GM06990 (cell line): ENCODE measurements at regions not wholly inside any gene's neighbourhood (a gene's known extent, or its start where the extent isn't known, plus 50 kb on each side); places are given as distances from the start of the nearest gene placed in this dataset.

Source experiments
- DNase-seq: peaks from one replicate; pipeline ENCODE4 v3.0.0-alpha.2; 2011; ENCODE audit not compliant: insufficient read length; ENCODE audit errors: extremely low read depth
- H3K27me3 ChIP-seq: replicated peaks from 2 replicates; pipeline ENCODE4 v1.6.0; 2011; ENCODE audit warnings: low read length; ENCODE audit not compliant: control insufficient read depth, insufficient read depth
- H3K36me3 ChIP-seq: 2 replicates; pipeline ENCODE4 v1.5.1; 2011; ENCODE audit warnings: low read length; ENCODE audit not compliant: control insufficient read depth, insufficient read depth
- H3K4me3 ChIP-seq: replicated peaks from 2 replicates; pipeline ENCODE4 v1.5.1; 2011; ENCODE audit warnings: low read depth, mild to moderate bottlenecking, control low read depth, low read length
- CTCF ChIP-seq: IDR thresholded peaks from 2 replicates; pipeline ENCODE4 v1.5.1; 2011; ENCODE audit warnings: low read length, control low read depth, mild to moderate bottlenecking, inconsistent platforms; ENCODE audit not compliant: insufficient read depth, poor library complexity, severe bottlenecking

DNA sequence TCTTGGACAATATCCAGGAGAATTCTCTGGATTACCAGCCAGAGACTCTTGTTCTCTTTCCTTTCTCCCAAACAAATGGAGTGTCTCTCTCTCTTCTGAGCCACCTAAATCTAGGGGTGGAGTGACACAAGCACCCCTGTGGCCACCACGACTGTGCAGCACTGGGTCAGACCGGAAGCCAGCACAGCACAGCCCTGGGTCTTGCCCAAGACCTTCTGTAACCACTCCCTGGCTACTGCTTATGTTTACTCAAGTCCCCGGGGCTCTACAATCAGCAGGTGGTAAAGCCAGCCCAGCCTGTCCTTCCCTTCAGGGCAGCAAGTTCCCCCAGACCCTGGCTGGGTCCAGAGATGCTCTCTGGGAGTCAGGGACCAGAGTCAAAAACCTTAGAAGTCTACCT lies 110.0 kb upstream of the TUT7 start:
- TF ChIP-seq CTCF, result no peak
- no peaks in the 10 kb centered on the region for H3K36me3 ChIP-seq
- no peak overlapping the region for H3K4me3 ChIP-seq
- no peaks in the 10 kb centered on the region for H3K27me3 ChIP-seq
- no peak for DNase-seq

GRCh38 chr9:86460216-86461002 lies 106.2 kb upstream of the TUT7 start:
- DNase-seq, result no peak
- H3K4me3 ChIP-seq, result no peak overlapping the region
- TF ChIP-seq CTCF, result no peak
- no peaks in the 10 kb centered on the region for H3K36me3 ChIP-seq
- no peaks in the 10 kb centered on the region for H3K27me3 ChIP-seq

- H3K27me3 ChIP-seq, result no peaks in the 10 kb centered on the region
- TF ChIP-seq CTCF, result no peak
- no peak for DNase-seq
- H3K36me3 ChIP-seq, result no peaks in the 10 kb centered on the region
- no peak overlapping the region for H3K4me3 ChIP-seq
Measured at GRCh38 chr9:86459599-86460155, 105.5 kb upstream of the TUT7 start.

- TF ChIP-seq CTCF, result no peak
- H3K4me3 ChIP-seq, result no peak overlapping the region
- H3K36me3 ChIP-seq, result no peaks in the 10 kb centered on the region
- H3K27me3 ChIP-seq, result no peaks in the 10 kb centered on the region
- DNase-seq, result no peak
Measured at GRCh38 chr9:86459191-86459590, 105.0 kb upstream of the TUT7 start.

DNA sequence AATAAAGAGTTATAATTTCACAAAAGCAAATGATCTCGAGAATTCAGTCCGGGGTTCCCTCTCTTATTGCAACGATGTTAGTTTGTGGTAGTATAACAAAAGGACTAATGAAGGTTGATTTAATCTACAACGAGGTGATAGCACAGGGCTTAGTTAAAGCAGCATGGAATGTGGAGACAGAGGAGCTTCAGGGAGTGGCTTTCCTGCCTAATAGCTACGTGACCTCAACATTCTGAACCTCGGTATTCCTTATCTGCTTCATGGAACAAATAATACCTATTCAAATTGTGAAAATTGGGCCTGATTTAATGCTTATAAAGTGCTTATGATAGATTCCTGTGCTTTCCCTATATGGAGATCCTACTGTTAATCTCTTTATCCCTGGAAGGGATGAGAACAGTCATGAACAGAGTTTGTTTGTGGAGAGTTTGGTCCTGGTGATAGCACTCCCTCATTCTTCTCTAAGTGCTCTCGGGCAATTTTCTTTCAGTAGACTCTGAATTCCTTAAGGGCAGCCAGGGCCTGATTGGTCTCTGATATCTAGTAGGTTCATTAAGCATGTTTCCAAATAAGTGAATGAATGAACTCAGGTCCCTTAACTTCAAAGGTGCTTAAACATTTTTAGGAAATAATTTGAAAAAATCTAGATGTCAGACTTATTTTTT lies 104.1 kb upstream of the TUT7 start:
- H3K27me3 ChIP-seq, result no peaks in the 10 kb centered on the region
- H3K36me3 ChIP-seq, result no peaks in the 10 kb centered on the region
- H3K4me3 ChIP-seq, result no peak overlapping the region
- DNase-seq, result no peak
- no peak for TF ChIP-seq CTCF
